HG03442 (cell line): ENCODE measurements at regions not wholly inside any gene's neighbourhood (a gene's known extent, or its start where the extent isn't known, plus 50 kb on each side); places are given as distances from the start of the nearest gene placed in this dataset.
"Not testable (repeated sequence)": the region's sequence is repeated elsewhere in the genome, so short reads cannot be mapped to it uniquely, and the experiment has no call there.

Experiments
- ATAC-seq: cut with Tn5 transposase; IDR thresholded peaks from one replicate; pipeline ENCODE4 v1.9.1; 2021; ENCODE audit warnings: mild to moderate bottlenecking, moderate library complexity; ENCODE audit not compliant: unreplicated experiment

DNA sequence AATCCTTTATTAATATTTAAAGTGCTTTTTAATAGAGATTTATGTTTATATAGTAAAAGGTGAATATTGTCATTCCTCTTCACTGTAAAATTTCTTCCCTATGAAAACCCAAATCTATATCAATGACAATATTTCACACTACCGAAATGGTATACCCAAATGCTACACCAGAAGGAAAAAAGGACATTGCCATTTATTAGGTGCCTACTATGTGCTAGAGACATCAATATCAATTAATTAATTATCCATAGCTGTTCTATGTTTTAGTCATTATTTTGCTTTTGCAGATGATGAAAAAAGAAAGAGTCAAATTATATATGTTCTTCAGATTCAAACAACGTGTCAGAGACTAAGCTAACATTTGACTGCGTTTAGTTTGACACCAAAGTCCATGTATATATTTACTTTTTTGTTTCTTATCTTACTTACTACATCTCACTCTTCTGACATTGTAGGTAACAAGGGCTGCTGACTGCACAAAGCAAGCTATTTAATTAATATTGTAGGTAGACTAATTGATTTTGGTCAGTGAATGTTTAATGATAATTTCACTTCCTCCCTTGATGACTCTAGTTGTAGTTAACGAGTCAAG, 614.0 kb upstream of the FOXG1 start:
- ATAC-seq = no peak

DNA sequence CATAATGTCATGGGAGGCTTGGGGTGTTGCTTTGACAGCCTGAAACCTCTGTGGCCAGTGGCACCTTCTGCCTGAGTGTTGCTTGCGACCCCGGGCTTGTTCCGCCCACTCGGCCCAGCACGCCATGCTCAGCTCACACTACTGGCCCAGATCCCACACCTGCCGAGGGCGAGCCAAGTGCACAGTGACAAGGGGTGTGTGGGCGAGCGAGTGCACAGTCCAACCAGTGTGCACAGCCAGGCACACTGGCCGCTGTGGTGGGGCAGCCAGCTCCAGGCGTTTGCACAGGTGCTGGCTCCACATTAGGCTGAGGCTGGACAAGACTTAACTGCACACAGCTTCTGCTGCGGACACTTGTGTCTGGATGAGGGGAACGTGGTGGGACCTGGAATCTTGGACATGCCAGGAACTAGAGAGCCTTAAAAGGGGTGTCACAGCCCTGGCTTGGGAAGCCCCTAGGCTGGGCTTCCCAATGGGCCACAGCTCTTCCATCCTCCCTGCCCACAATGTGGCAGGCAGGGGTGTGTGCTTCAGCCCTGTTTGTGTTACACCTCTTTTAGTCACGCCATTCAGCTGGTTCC, 609.2 kb upstream of the FOXG1 start:
- no peak for ATAC-seq

DNA sequence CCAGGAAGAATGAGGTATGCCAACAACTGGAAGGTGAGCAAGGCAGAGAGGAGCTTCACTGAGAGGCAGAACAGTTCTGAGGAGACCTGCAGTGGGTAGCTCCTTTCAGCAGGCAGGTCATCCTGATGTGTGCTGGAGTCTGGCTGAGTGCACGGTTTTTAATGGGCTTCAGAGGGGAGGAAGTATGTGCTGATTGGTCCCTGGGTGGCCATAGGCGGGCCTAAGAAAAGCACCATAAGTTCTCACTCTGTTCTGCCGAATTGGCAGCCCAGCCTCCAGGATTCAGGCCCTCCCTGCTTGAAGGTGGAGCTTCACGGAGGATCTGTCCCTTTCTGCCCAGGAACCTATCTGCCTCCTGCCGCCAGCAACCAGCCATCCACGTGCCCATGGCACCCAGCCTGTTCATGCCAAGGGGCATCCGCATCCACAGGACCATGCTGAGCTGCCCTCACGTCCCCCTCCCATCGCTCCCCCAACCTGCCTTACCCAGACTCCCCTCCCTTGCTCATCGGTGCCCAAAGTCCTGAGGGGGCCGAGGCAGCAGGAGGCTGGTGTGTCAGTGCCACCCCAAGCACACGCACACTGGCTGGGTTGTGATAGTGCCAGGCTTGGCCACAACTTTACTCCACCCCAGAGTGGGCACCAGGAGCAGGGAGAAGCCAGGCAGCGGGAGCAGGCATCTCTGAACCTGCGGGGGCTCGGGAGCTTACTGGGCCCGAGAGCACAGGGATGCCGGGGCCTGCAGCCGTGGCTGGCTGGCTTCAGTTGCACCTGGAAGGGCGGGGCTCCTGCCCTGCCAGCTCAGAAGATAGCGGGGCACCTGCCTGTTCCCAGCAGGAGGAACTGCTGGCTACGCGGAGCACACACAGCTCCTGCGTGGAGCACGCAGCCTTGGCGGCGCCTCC, 608.4 kb upstream of the FOXG1 start:
- ATAC-seq = no peak

DNA sequence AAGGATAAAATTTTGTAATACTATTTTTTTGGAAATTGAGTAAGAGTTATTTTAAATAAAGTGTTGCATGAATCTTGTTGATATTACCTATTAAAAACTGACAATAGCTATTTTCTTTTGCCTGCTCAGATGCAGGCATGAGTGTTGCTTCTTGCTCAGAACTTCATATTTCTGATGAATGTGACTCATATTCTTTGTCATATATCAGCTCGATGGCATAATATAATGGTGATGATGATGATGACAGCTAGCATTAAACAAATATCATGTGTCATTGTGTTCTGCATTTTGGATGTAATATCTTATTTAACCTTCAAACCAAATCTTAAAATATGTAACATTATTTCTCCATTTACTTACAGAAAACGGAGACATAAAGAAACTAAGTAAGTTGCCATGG, 605.5 kb upstream of the FOXG1 start:
- no peak for ATAC-seq

DNA sequence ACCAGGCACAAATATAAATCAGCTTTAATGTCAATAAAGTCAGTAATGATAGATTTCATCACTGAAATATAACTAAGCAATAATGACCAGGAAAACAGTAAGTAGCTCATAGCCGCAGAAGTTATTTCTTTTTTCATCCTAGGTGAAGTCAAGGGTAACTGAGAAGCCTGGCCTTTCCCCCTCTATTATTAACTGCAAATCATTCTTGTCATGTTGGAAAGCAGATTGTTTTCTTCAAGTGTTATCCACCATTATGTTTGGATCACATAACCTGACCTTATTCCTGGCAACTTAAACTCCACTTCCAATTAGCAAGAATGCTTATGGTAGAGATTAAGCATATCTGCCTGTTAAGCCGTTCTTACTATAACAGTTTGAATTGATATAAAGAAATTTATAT, 603.4 kb upstream of the FOXG1 start:
- ATAC-seq = no peak

DNA sequence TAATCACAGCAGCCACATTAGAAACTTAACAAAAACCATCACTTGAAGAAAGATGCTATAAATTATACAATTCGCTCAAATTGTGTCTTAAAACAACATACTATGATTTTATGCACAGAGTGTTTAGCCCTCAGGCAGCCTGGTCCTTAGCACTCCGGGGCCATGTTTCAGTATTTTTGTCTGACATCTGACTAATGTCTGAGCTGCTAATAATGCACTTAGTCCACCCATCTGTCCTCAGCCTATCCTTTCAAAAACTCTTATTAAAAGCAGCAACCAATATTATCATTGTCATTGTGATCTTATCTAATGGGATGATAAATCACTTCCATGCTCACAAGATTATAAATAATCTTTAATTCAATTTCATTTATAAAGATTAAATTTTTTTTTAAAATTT, 602.7 kb upstream of the FOXG1 start:
- no peak for ATAC-seq

DNA sequence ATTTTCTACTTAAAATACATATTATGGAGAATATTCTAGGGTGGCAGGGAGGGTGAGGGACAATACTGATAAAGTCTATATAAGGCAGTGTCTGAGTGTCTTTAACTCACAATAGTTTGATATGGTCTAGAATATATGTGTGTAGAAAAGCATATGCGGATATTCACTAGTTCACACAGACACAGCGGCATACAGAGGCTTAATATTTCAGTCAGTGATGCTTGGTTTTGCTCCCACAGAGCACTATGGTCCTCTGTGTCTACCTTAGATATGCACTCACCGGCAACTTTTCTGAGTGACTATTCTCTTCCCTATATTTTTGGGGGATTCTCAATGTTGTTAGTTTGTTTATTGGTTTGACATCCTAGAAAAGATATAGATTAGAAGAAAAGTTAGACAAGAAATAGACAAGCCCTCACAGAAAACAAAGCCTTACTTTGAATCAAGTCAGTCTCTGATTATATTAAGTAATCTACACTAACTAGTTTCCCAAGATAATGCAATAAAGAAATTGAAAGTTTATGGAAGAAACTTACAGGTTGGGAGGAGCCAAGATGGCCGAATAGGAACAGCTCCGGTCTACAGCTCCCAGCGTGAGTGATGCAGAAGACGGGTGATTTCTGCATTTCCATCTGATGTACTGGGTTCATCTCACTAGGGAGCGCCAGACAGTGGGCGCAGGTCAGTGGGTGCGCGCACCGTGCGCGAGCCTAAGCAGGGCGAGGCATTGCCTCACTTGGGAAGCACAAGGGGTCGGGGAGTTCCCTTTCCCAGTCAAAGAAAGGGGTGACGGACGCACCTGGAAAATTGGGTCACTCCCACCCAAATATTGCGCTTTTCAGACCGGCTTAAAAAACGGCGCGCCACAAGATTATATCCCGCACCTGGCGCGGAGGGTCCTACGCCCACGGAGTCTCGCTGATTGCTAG, 578.4 kb upstream of the FOXG1 start:
- ATAC-seq = not testable (repeated sequence)

DNA sequence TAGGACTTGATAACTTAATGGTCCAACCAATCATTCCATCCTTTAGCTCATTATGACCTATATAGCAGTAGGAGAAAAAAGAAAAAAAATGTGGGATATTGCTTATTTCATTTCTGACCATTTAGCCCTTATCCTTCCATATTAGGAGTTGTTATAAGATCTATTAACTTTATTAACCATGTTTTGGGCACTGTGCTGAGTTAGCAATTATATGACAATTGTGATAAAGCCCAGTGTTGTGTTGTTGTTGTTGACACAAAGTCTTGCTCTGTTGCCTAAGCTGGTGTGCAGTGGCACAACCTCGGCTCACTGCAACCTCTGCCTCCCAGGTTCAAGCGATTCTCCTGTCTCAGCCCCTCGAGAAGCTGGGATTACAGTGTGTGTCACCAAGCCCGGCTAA, 569.7 kb upstream of the FOXG1 start:
- no peak for ATAC-seq

DNA sequence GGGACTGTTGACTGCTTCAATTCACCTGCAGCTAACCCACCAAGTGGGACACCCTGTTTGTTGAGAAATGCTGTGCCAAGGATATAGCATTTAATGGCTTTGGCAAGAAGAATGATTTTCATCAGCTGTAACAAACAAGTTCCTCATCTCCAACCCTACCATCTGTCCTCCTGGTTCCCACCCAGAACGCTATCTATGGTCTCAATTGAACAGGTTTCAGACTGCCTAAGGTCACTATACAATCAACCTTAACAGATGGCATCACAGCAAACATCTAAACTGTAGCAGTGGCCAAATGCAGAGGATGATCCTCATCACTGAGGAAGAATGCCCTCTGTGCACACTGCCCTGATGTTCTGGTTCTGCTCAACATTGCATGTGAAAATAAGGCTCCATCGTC, 546.2 kb upstream of the FOXG1 start:
- no peak for ATAC-seq

DNA sequence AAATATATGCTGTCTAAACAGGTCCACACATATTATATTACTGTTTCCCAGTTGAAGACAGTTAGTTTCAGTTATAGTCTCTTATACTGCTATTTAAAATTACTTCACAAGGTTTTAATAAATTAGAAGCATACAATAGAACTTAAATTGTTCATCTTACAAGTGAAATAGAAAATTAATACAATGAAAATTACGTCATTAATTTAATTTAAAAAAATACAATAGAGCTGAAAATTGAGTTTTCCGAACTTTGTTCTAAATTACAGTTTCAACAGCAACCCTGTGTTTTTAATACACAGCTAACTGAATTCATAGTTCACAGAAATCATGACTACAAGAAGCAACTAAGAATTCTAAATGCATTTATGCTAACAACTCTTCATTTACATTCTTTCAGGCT, 525.7 kb upstream of the FOXG1 start:
- ATAC-seq = no peak

DNA sequence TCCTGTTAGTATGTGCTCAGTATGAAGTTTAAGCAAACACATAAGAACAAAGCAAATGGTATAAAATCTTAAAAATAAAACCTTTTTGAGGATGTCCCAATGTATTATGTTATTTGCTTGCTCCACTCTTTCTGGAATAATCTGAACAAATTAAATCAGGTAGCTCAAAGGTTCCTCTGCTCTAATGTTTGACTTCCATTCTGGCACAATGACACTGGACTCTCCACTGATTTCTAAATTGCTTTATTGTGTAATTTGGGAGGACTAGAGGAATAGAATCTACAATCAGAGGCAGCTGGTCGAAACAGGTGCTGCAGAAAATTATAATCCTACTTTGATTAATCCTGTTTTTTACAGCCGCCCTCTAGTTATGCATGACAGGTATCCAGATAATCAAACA, 523.7 kb upstream of the FOXG1 start:
- ATAC-seq = no peak

DNA sequence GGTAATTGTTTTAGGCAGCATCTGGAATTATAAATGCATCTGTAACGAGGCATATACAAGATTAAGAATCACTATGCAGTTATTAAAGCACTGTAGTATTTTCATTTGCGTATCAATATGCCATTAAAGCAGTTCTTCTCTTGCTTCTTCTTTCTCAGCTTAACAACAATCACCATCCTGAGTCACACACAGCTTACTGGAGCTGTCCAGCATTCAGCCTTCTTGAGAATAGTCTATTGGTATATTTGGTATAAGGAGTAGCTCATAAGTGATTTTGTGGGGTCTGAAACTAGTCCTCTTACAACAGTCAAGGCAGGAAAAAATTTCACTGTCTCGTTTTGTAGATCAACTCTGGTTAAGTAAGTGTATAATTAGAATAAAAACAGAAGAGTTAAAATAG, 523.0 kb upstream of the FOXG1 start:
- no peak for ATAC-seq

DNA sequence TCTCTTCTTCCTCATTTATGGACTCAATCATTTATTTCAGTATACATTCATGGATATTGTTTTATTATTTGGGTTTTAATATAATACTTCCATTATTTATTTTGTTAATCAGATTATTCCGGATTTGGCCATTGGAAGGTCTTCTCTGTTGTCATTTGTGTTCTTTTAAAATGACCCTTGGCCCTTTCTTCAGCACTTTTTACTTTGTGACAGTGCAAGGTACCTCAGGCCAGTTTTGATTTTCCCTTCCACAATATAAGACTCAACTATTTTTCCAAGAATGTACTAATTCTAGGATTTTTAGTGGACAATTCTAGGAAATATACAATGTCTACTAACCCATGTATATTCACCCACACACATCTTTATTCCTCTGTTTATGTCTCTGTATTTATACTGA, 521.4 kb upstream of the FOXG1 start:
- no peak for ATAC-seq

DNA sequence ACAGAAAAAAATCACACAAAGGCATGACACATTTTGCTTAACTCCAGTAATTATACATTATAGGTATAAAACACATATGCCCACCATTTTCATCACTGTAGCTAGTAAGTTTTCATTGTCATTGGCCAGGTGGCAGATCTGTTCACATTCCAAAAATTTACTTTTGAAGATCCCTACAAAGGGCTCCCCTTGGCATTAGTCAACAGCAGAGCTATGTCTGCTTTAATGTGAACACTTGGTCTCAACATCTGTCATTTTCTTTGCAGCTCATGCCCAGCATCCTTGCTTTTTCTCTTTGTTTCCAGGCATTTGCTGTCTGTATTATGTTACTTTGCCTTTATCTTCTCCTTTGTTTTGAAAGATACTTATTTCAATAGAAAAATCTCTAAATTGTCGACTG, 519.1 kb upstream of the FOXG1 start:
- ATAC-seq = no peak

DNA sequence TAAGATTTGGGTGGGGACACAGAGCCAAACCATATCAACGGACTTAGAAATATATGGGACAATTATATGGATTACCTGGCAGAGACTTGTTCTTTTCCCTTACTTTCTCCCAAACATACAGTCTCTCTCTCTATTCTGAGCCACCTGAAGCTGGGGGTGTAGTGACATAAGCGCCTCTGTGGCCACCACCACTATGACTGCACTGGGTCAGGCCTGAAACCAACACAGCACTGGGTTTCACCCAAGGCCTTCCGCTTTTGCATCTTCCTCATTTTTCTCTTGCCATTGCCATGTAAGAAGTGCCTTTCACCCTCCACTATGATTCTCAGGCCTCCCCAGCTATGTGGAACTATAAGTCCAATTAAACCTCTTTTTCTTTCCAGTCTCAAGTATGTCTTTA, 514.5 kb upstream of the FOXG1 start:
- ATAC-seq = not testable (repeated sequence)

DNA sequence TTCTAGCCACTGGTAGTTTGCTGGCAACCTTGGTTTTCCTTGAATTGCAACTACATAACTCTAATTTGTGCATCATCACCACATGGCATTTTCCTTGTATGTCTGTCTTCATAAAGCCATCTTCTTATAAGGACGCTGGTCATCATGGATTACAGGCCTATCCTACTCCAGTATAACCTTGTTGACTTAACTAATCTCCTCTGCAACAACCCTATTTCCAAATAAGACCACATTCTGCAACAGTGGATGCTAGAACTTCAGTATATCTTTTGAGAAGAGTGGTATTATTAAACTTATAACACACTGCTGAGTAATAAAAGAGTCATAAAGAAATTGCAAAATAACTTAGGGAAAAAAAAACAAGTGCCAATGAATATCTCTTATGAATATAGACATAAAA, 511.8 kb upstream of the FOXG1 start:
- no peak for ATAC-seq

DNA sequence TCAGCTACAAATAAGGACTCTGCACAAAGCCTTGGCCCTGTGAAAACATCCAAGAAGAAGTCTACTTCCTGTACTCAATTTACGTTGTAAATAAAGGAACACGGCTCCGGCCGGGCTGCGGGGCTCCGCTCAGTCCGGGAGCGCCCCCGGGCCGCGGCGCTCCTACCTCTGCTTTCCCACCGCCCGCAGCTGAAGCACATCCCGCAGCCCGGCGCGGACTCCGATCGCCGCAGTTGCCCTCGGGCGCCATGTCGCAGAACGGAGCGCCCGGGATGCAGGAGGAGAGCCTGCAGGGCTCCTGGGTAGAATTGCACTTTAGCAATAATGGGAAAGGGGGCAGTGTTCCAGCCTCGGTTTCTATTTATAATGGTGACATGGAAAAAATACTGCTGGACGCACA, 502.3 kb upstream of the FOXG1 start:
- ATAC-seq = no peak

DNA sequence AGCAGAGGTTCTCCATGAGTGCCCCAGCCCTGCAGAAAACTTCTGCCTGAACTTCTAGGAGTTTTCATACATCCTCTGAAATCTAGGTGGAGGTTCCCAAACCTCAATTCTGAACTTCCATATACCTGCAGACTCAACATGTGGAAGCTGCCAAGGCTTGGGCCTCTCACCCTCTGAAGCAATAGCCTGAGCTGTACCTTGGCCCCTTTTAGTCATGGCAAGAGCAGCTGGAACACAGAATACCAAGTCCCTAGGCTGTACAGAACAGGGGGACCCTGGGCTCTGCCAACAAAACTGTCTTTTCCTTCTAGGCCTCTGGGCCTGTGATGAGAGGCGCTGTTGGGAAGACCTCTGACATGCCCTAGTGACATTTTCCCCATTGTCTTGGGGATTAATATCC, 494.3 kb upstream of the FOXG1 start:
- ATAC-seq = no peak

DNA sequence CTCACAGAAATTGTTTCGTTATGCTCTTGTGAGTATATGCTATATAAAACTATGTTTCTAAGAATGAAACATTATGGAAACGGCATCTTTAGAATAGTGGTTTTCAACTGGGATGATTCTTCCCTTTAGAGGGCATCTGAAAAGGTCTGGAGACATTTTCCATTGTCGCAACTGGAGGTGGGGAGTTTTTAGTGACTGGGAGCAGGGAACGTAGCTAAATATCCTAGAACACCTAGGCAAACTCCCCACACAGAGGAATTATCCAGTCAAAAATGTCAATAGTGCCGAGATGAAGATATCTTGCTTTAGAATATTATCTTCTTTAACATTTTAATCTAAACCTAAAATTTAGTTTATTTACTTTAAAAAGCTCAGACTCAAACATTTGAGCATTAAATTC, 486.1 kb upstream of the FOXG1 start:
- no peak for ATAC-seq

DNA sequence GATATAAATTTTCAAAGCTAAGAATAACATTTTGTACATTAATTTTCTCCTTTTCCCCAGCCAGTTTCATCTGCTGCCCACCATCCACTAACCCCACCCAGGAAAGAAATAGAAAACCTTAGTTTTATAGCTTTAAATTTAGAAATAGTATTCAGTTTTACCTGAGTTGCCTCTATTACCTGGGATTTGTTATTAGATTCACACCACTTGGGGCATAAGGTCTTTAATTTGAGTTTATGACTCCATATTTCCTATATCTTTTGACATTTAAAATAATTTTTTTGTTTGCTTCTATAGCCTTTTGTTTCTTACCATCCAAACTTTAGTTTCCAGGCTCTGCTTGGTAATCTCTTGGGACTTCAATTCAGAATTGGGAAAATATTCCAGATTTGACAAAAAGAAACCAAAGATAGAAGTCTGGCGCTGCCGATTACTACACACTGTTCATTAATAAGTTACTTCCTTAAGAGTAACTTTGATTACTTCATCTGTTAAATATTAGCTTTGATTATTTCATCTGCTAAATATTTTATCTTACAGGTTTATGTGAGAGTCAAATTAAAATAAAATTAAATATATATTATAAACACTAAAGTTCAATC, 485.5 kb upstream of the FOXG1 start:
- ATAC-seq = no peak
